HFF-Myc (cell line): ENCODE measurements at regions not wholly inside any gene's neighbourhood (a gene's known extent, or its start where the extent isn't known, plus 50 kb on each side); places are given as distances from the start of the nearest gene placed in this dataset.

ENCODE experiments used
- DNase-seq: peaks from one replicate; pipeline ENCODE4 v3.0.0-alpha.2; 2011; ENCODE audit warnings: low read depth; ENCODE audit errors: extremely low read depth
- H3K4me3 ChIP-seq: replicated peaks from 2 replicates; pipeline ENCODE4 v1.5.1; 2011; ENCODE audit warnings: low read depth, mild to moderate bottlenecking, control low read depth, low read length
- CTCF ChIP-seq: IDR thresholded peaks from 2 replicates; pipeline ENCODE4 v1.5.1; 2012; ENCODE audit warnings: mild to moderate bottlenecking, low read depth, low read length, control low read depth; ENCODE audit errors: missing control alignments

- no peak for DNase-seq
- TF ChIP-seq CTCF: no peak
- no peak overlapping the region for H3K4me3 ChIP-seq
Observed at GRCh38 chr7:52074912-52075311, 758.3 kb upstream of the COBL start.

- TF ChIP-seq CTCF: no peak
- DNase-seq: no peak
- no peak overlapping the region for H3K4me3 ChIP-seq
Observed at GRCh38 chr7:52074071-52074470, 757.5 kb upstream of the COBL start.

- no peak for DNase-seq
- H3K4me3 ChIP-seq: no peak overlapping the region
- TF ChIP-seq CTCF: no peak
Observed at GRCh38 chr7:52071744-52072143, 755.1 kb upstream of the COBL start.

GRCh38 chr7:52064493-52064892 lies 747.9 kb upstream of the COBL start:
- DNase-seq: no peak
- H3K4me3 ChIP-seq: no peak overlapping the region
- no peak for TF ChIP-seq CTCF

- no peak for TF ChIP-seq CTCF
- DNase-seq: no peak
Observed at GRCh38 chr7:52061666-52062065, 745.1 kb upstream of the COBL start.

GRCh38 chr7:52053525-52053924 lies 736.9 kb upstream of the COBL start:
- no peak overlapping the region for H3K4me3 ChIP-seq
- TF ChIP-seq CTCF: no peak
- DNase-seq: no peak

More at GRCh38 chr7:52061666-52062065, 745.1 kb upstream of the COBL start:
- H3K4me3 ChIP-seq: no peak overlapping the region

- no peak overlapping the region for H3K4me3 ChIP-seq
- no peak for TF ChIP-seq CTCF
- no peak for DNase-seq
Observed at GRCh38 chr7:52030722-52031121, 714.1 kb upstream of the COBL start.
